GM12892 (cell line): ENCODE measurements at regions not wholly inside any gene's neighbourhood (a gene's known extent, or its start where the extent isn't known, plus 50 kb on each side); places are given as distances from the start of the nearest gene placed in this dataset.

Experiments
- POLR2A ChIP-seq: IDR thresholded peaks from 2 replicates; pipeline ENCODE4 v1.6.1; 2011; ENCODE audit warnings: low read depth, low read length, control low read depth
- POLR2AphosphoS5 ChIP-seq: IDR thresholded peaks from 2 replicates; pipeline ENCODE4 v1.6.1; 2011; ENCODE audit warnings: low read depth, low read length, control low read depth

GRCh38 chr6:117110737-117111136, 154.6 kb upstream of the VGLL2 start:
- TF ChIP-seq POLR2AphosphoS5 (no peak), POLR2A (no peak)
